Peyer's patch (tissue), 4 donors: ENCODE measurements at regions not wholly inside any gene's neighbourhood (a gene's known extent, or its start where the extent isn't known, plus 50 kb on each side); places are given as distances from the start of the nearest gene placed in this dataset.

Experiments used
- DNase-seq, 3 donors: peaks; one replicate each; pipeline ENCODE4 v3.0.0-alpha.2; 2017 to 2019
- H3K27ac ChIP-seq, 4 donors: fragments of 200-600 bp; sonication (generic); one replicate each; pipeline ENCODE4 v1.5.1; 2016 to 2019
- H3K27me3 ChIP-seq, 2 donors: fragments of 200-600 bp; sonication (generic); one replicate each; pipeline ENCODE4 v1.5.1; 2019
- H3K36me3 ChIP-seq, 3 donors: fragments of 200-600 bp; sonication (generic); one replicate each; pipeline ENCODE4 v1.5.1; 2016 to 2019
- H3K4me1 ChIP-seq, 4 donors: fragments of 200-600 bp; sonication (generic); one replicate each; pipeline ENCODE4 v1.5.1; 2016 to 2019
- H3K4me3 ChIP-seq, 4 donors: fragments of 200-600 bp; sonication (generic); 1 replicate in 3 of 4; 2 replicates in 1 of 4; pipeline ENCODE4 v1.5.1; 2016 to 2019; ENCODE audit warnings: mild to moderate bottlenecking in 1 of 4
- H3K9me3 ChIP-seq, 4 donors: fragments of 200-600 bp; sonication (generic); one replicate each; pipeline ENCODE4 v1.5.1; 2016 to 2019; ENCODE audit warnings: mild to moderate bottlenecking in 1 of 4
- CTCF ChIP-seq, 6 experiments: fragments of 450-650 bp in 4 of 6; fragments of 200-600 bp in 2 of 6; sonication (generic) in 1 of 6; IDR thresholded peaks; one replicate each; pipeline ENCODE4 v1.5.1; 2017 to 2019; ENCODE audit warnings: antibody characterized with exemption in 6 of 6, mild to moderate bottlenecking in 3 of 6, moderate library complexity in 1 of 6
- POLR2A ChIP-seq, 2 donors: fragments of 450-650 bp; IDR thresholded peaks; one replicate each; pipeline ENCODE4 v1.5.1; 2017; ENCODE audit warnings: antibody characterized with exemption in 2 of 2, mild to moderate bottlenecking in 2 of 2, moderate library complexity in 2 of 2

GRCh38 chr5:3220201-3220600, 375.4 kb upstream of the IRX1 start:
- Histone ChIP-seq H3K4me3 (no peak overlapping the region), H3K27me3 (no peaks in the 10 kb centered on the region), H3K27ac (no peak overlapping the region), H3K9me3 (no peaks in the 10 kb centered on the region), H3K36me3 (no peaks in the 10 kb centered on the region), H3K4me1 (no peaks in the 10 kb centered on the region)
- TF ChIP-seq POLR2A (IDR thresholded peaks at IDR 0.05) (no peak), CTCF (IDR thresholded peaks at IDR 0.05) (no peak)
- no peak for DNase-seq

GRCh38 chr5:3218916-3219650, 376.5 kb upstream of the IRX1 start:
- H3K27me3 ChIP-seq: no peaks in the 10 kb centered on the region
- no peaks in the 10 kb centered on the region for H3K9me3 ChIP-seq
- no peaks in the 10 kb centered on the region for H3K4me1 ChIP-seq
- no peak for TF ChIP-seq POLR2A (IDR thresholded peaks at IDR 0.05)
- TF ChIP-seq CTCF (IDR thresholded peaks at IDR 0.05): no peak
- no peak overlapping the region for H3K27ac ChIP-seq
- no peaks in the 10 kb centered on the region for H3K36me3 ChIP-seq
- DNase-seq: no peak
- no peak overlapping the region for H3K4me3 ChIP-seq

- H3K9me3 ChIP-seq: no peaks in the 10 kb centered on the region
- DNase-seq: no peak
- H3K27ac ChIP-seq: no peak overlapping the region
- no peak for TF ChIP-seq CTCF (IDR thresholded peaks at IDR 0.05)
- H3K27me3 ChIP-seq: no peaks in the 10 kb centered on the region
- no peak overlapping the region for H3K4me3 ChIP-seq
- H3K36me3 ChIP-seq: no peaks in the 10 kb centered on the region
- no peaks in the 10 kb centered on the region for H3K4me1 ChIP-seq
Observed at GRCh38 chr5:3217771-3218495, 377.7 kb upstream of the IRX1 start.

- no peaks in the 10 kb centered on the region for H3K9me3 ChIP-seq
- no peak for TF ChIP-seq POLR2A (IDR thresholded peaks at IDR 0.05)
- no peak for TF ChIP-seq CTCF (IDR thresholded peaks at IDR 0.05)
- no peaks in the 10 kb centered on the region for H3K4me1 ChIP-seq
- no peak overlapping the region for H3K27ac ChIP-seq
- DNase-seq: no peak
- no peaks in the 10 kb centered on the region for H3K36me3 ChIP-seq
- no peak overlapping the region for H3K4me3 ChIP-seq
- H3K27me3 ChIP-seq: no peaks in the 10 kb centered on the region
Observed at GRCh38 chr5:3217114-3217513, 378.5 kb upstream of the IRX1 start.

- Histone ChIP-seq H3K27me3 (no peaks in the 10 kb centered on the region), H3K4me3 (no peak overlapping the region), H3K4me1 (no peaks in the 10 kb centered on the region), H3K9me3 (no peaks in the 10 kb centered on the region), H3K27ac (no peak overlapping the region), H3K36me3 (no peaks in the 10 kb centered on the region)
- no peak for DNase-seq
- TF ChIP-seq POLR2A (IDR thresholded peaks at IDR 0.05) (no peak), CTCF (IDR thresholded peaks at IDR 0.05) (no peak)
Observed at GRCh38 chr5:3216386-3216785, 379.2 kb upstream of the IRX1 start.
